Spleen (tissue), 11 donors: ENCODE measurements at regions not wholly inside any gene's neighbourhood (a gene's known extent, or its start where the extent isn't known, plus 50 kb on each side); places are given as distances from the start of the nearest gene placed in this dataset.

Source experiments
- DNase-seq: peaks from one replicate; pipeline ENCODE4 v3.0.0-alpha.2; 2020
- H3K27ac ChIP-seq, 8 donors: fragments of 200-600 bp; sonication (generic) in 7 of 8; 1 replicate in 4 of 8; 2 replicates in 4 of 8; pipeline versions ENCODE4 v1.5.0 to v1.8.0; 2016 to 2021; ENCODE audit warnings: inconsistent platforms in 4 of 8, mild to moderate bottlenecking in 4 of 8, moderate library complexity in 1 of 8
- H3K27me3 ChIP-seq, 7 donors: fragments of 200-600 bp; sonication (generic) in 6 of 7; replicated peaks in 1 of 7; 1 replicate in 4 of 7; 2 replicates in 3 of 7; pipeline versions ENCODE4 v1.5.0 to v1.8.0; 2016 to 2021; ENCODE audit warnings: inconsistent platforms in 3 of 7, mild to moderate bottlenecking in 1 of 7
- H3K36me3 ChIP-seq, 6 donors: fragments of 200-600 bp; sonication (generic) in 5 of 6; 1 replicate in 4 of 6; 2 replicates in 2 of 6; pipeline versions ENCODE4 v1.5.0 to v1.8.0; 2016 to 2021; ENCODE audit warnings: inconsistent platforms in 2 of 6
- H3K4me1 ChIP-seq, 6 donors: fragments of 200-600 bp; sonication (generic) in 5 of 6; 1 replicate in 3 of 6; 2 replicates in 3 of 6; pipeline versions ENCODE4 v1.5.0 to v1.8.0; 2016 to 2021; ENCODE audit warnings: inconsistent platforms in 3 of 6
- H3K4me3 ChIP-seq, 8 donors: fragments of 200-600 bp; sonication (generic) in 7 of 8; 1 replicate in 4 of 8; 2 replicates in 4 of 8; pipeline versions ENCODE4 v1.5.0 to v1.8.0; 2016 to 2021; ENCODE audit warnings: inconsistent platforms in 4 of 8, mild to moderate bottlenecking in 4 of 8, moderate library complexity in 2 of 8
- H3K9me3 ChIP-seq, 8 donors: fragments of 200-600 bp; sonication (generic) in 7 of 8; 1 replicate in 4 of 8; 2 replicates in 4 of 8; pipeline versions ENCODE4 v1.5.0 to v1.8.0; 2016 to 2021; ENCODE audit warnings: inconsistent platforms in 4 of 8
- POLR2A ChIP-seq, 3 donors: fragments of 450-650 bp; IDR thresholded peaks; one replicate each; pipeline ENCODE4 v1.5.1; 2017; ENCODE audit warnings: antibody characterized with exemption in 3 of 3, mild to moderate bottlenecking in 1 of 3
- POLR2AphosphoS5 ChIP-seq, 3 donors: sonication (generic); formaldehyde crosslinking; IDR thresholded peaks; one replicate each; pipeline ENCODE4 v1.5.1; 2017; ENCODE audit warnings: antibody characterized with exemption in 3 of 3
- WGBS, 5 donors: extraction: QIAGEN DNeasy Blood & Tissue Kit in 3 of 5; methylation state at CpG; one replicate each; pipeline versions ENCODE4 v1.1.5 to v1.1.7; 2013 to 2018; 5-methylcytosine and 5-hydroxymethylcytosine counted together
- intact Hi-C: fragments of 100-400 bp; cut with DNase I; formaldehyde crosslinking; loops from one replicate; pipeline ENCODE4 v1.15.0; 2023; ENCODE audit warnings: low total_unique reads
- TF ChIP-seq, protein P1 (sequence below), 11 experiments: fragments of 200-600 bp in 7 of 11; fragments of 450-650 bp in 4 of 11; sonication (generic) in 4 of 11; IDR thresholded peaks in 8 of 11; conservative IDR thresholded peaks in 3 of 11; 1 replicate in 7 of 11; 2 replicates in 4 of 11; pipeline versions ENCODE4 v1.4.0 to v1.8.0; 2016 to 2021; ENCODE audit warnings: antibody characterized with exemption in 11 of 11, inconsistent platforms in 4 of 11, mild to moderate bottlenecking in 1 of 11
- donor health status: healthy with polysubstance abuse.
- donor health status: DM: no; HTN: no; CAD: no; lungs with moderate emphysema.
- donor health status: DM: no; HTN: no; CAD: no.
- donor health status: Bipolar disorder and iron deficiency.
- donor health status: healthy.
- donor health status: DM: no; HTN: no; CAD: no.
- donor health status: DM: yes; HTN: yes; CAD: no.

GRCh38 chr3:24812116-24812515 lies 317.5 kb upstream of the THRB start:
- H3K36me3 ChIP-seq, result no peaks in the 10 kb centered on the region
- no peak for TF ChIP-seq POLR2AphosphoS5 (IDR thresholded peaks at IDR 0.05)
- TF ChIP-seq, protein P1, sequence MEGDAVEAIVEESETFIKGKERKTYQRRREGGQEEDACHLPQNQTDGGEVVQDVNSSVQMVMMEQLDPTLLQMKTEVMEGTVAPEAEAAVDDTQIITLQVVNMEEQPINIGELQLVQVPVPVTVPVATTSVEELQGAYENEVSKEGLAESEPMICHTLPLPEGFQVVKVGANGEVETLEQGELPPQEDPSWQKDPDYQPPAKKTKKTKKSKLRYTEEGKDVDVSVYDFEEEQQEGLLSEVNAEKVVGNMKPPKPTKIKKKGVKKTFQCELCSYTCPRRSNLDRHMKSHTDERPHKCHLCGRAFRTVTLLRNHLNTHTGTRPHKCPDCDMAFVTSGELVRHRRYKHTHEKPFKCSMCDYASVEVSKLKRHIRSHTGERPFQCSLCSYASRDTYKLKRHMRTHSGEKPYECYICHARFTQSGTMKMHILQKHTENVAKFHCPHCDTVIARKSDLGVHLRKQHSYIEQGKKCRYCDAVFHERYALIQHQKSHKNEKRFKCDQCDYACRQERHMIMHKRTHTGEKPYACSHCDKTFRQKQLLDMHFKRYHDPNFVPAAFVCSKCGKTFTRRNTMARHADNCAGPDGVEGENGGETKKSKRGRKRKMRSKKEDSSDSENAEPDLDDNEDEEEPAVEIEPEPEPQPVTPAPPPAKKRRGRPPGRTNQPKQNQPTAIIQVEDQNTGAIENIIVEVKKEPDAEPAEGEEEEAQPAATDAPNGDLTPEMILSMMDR (IDR thresholded peaks at IDR 0.05 in 8 of 11, conservative IDR thresholded peaks at IDR 0.05 in 3 of 11), result no peak
- no peak for TF ChIP-seq POLR2A (IDR thresholded peaks at IDR 0.05)
- WGBS, 5 donors, result 52 to 79% (median 60%) methylated on average over 1 of the region's 1 CpG
- H3K27ac ChIP-seq, result no peak overlapping the region
- no peak for DNase-seq
- H3K4me1 ChIP-seq, result no peaks in the 10 kb centered on the region
- intact Hi-C loops, result no loop called here
- no peaks in the 10 kb centered on the region for H3K27me3 ChIP-seq
- H3K9me3 ChIP-seq, result no peaks in the 10 kb centered on the region
- no peak overlapping the region for H3K4me3 ChIP-seq

GRCh38 chr3:24818055-24818454 lies 323.4 kb upstream of the THRB start:
- no peak overlapping the region for H3K27ac ChIP-seq
- no peak overlapping the region for H3K4me3 ChIP-seq
- H3K4me1 ChIP-seq, result no peaks in the 10 kb centered on the region
- WGBS, 5 donors, result 64 to 89% (median 73%) methylated on average over 1 of the region's 1 CpG
- peaks cover 0 to 4% (median 0%) of the 10 kb centered on the region in 7 donors for H3K27me3 ChIP-seq
- no peaks in the 10 kb centered on the region for H3K36me3 ChIP-seq
- no peak for DNase-seq
- peaks cover 0 to 14% (median 8%) of the 10 kb centered on the region in 8 donors for H3K9me3 ChIP-seq
- TF ChIP-seq POLR2AphosphoS5 (IDR thresholded peaks at IDR 0.05), result no peak
- no peak for TF ChIP-seq POLR2A (IDR thresholded peaks at IDR 0.05)
- TF ChIP-seq, protein P1 (IDR thresholded peaks at IDR 0.05 in 8 of 11, conservative IDR thresholded peaks at IDR 0.05 in 3 of 11), result no peak
- intact Hi-C loops, result no loop called here

- DNase-seq, result no peak
- H3K4me1 ChIP-seq, result peaks cover 0 to 23% (median 7%) of the 10 kb centered on the region in 6 donors
- peaks cover 0 to 59% (median 21%) of the 10 kb centered on the region in 7 donors for H3K27me3 ChIP-seq
- H3K9me3 ChIP-seq, result peaks cover 0 to 3% (median 0%) of the 10 kb centered on the region in 8 donors
- TF ChIP-seq POLR2AphosphoS5 (IDR thresholded peaks at IDR 0.05) (no peak), POLR2A (IDR thresholded peaks at IDR 0.05) (no peak)
- TF ChIP-seq, protein P1 (IDR thresholded peaks at IDR 0.05 in 8 of 11, conservative IDR thresholded peaks at IDR 0.05 in 3 of 11), result no peak
- H3K4me3 ChIP-seq, result no peak overlapping the region
- no peaks in the 10 kb centered on the region for H3K36me3 ChIP-seq
- intact Hi-C loops, result no loop called here
- no peak overlapping the region for H3K27ac ChIP-seq
- WGBS, 5 donors, result 72 to 91% (median 87%) methylated on average over 4 of the region's 4 CpGs
These were observed 333.4 kb upstream of the THRB start for GRCh38 chr3:24828011-24828410.

- WGBS, 5 donors, result 42 to 51% (median 50%) methylated on average over 6 of the region's 6 CpGs
- Histone ChIP-seq H3K9me3 (peaks cover 0 to 3% (median 0%) of the 10 kb centered on the region in 8 donors), H3K27me3 (peaks cover 0 to 59% (median 21%) of the 10 kb centered on the region in 7 donors), H3K27ac (no peak overlapping the region), H3K4me3 (peak overlapping the region in 2 of 8 donors; percentile 51 to 65), H3K36me3 (no peaks in the 10 kb centered on the region), H3K4me1 (peaks cover 0 to 23% (median 7%) of the 10 kb centered on the region in 6 donors)
- no peak for DNase-seq
- TF ChIP-seq, protein P1 (IDR thresholded peaks at IDR 0.05 in 8 of 11, conservative IDR thresholded peaks at IDR 0.05 in 3 of 11), result no peak
- TF ChIP-seq POLR2A (IDR thresholded peaks at IDR 0.05), result no peak
- no peak for TF ChIP-seq POLR2AphosphoS5 (IDR thresholded peaks at IDR 0.05)
- intact Hi-C loops, result no loop called here
These were observed 333.9 kb upstream of the THRB start for GRCh38 chr3:24828551-24828950.
